ENCODE measurements at regions not wholly inside any gene's neighbourhood (a gene's known extent, or its start where the extent isn't known, plus 50 kb on each side); places are given as distances from the start of the nearest gene placed in this dataset.
A peak's percentile ranks its signal among the peaks of the same experiment; 100 is the strongest.
"Not testable (repeated sequence)": the region's sequence is repeated elsewhere in the genome, so short reads cannot be mapped to it uniquely, and the experiment has no call there.

- H3K27ac ChIP-seq = not testable (repeated sequence)
Measured at GRCh38 chr3:195669310-195669709, 51.5 kb upstream of the MUC20 start.

GRCh38 chr3:195668131-195668766, 52.5 kb upstream of the MUC20 start:
- not testable (repeated sequence) for H3K27ac ChIP-seq

DNA sequence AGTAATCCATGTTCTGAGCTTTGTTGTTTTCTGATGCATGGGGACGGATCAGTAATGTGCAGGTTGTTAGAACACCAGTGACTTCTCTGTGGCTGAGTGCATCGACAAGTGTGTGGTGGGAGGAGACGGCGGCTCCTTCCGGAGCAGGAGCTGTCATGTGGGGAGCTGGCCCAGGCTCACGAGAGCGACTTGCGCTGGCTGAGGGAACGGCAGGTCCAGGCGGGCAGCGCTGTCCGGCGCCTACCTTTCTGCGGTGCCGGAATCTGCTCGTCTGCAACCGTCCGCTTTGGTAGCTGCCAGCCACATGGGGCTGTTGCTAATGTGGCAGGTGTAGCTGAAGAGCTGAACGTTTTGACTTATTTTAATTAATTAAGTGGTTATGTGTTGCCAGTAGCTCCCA, 55.5 kb upstream of the MUC20 start:
- not testable (repeated sequence) for H3K27ac ChIP-seq

DNA sequence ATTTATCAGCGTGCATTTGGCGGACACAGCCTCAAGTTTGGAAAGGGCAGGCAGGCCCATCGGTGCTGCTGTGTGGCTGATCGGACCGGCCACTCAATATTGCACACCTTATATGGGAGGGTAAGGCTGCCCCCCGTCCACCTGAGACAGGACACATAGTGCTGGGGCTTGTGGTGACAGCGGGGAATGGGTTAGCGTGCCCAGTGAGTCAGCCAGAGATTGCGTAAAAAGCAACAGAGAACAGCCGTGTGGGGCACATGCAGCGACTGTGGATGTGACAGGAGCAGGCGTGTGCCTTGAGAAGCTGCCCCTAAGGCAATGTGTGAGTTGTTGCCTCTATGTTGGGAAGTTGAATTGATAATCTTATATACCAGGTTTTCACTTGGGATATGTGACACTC, 56.6 kb upstream of the MUC20 start:
- not testable (repeated sequence) for H3K27ac ChIP-seq

DNA sequence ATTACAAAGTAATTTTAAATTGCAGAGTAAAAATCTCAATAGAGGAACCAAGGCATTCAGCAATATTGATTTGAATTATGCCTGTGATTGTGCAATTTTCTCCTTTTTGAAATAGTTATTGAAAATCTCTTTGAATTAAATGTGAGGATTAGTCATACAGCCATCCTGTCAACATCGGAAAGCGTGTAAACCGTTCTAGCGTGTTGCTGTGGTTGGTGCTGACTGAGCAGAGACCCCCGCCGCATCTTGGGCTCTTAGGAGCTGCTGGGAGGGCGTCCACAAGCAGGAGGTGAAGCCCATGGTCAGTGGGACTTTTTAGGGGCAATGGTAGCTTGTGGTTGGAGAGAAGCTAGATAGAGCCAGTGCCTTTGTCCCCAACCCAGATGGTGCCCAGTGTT, 61.6 kb upstream of the MUC20 start:
- H3K27ac ChIP-seq = not testable (repeated sequence)

- not testable (repeated sequence) for H3K27ac ChIP-seq
Measured at GRCh38 chr3:195658381-195659135, 62.2 kb upstream of the MUC20 start.

DNA sequence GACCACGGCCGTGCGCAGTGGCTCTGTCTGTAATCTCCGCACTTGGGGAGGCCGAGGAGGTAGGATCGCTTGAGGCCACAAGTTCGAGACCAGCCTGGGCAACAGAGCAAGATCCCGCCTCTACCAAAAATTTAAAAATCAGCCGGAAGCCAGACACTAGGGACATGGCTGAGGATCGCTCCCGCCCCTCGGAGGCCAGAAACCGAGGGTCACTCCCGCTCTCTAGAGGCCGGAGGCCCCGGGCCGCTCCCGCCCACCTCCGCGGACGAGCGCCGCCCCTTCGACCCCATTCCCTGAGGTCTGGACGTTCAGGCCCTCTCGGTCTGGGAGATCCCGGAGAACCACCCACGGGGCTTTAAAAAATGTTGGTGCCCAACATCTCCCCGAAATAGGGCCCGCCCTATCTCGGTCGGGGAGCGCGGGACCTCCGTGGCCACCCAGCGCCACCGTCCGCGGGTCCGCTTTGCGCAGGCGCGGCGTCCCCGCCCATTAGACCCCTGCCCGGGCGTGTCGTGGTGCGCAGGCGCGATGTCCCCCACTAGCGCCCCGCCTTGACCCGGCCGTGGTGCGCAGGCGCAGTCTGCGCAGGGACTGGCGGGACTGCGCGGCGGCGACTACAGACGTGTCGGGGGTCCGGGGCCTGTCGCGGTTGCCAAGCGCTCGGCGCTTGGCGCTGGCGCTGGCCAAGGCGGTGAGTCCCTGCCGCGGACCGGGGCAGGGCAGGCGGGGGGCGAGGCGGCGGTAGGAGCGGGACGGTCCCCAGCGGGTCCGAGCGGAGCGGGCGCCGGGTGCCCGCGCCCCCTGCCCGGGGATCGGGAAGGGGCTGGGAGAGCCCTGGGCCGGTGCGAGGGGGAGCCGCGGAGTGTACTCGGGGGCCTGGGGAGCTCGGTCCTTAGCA, 63.1 kb upstream of the MUC20 start:
- not testable (repeated sequence) for H3K27ac ChIP-seq

GRCh38 chr3:195656091-195656490, 64.7 kb upstream of the MUC20 start:
- H3K27ac ChIP-seq = not testable (repeated sequence)

DNA sequence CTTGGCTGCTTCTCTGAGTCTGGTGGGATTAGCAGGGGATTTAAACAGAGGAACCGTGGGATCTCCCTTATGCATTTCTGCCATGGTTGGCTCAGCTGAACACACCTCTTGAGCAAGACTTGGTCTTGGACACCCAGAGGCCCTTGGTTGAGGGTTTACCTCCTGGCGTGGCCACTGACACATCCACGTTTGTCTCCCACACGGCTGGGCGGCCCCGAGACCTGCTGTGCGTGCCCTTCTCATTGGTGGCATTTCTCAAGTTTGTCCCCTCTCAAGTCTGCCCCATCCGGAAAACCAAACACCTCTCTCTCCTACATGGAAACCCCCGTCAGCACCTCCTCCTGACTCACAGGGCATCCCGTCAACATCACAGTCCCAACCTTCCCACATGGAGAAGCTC, 66.0 kb upstream of the MUC20 start:
- not testable (repeated sequence) for H3K27ac ChIP-seq

GRCh38 chr3:195654138-195654537, 66.6 kb upstream of the MUC20 start:
- H3K27ac ChIP-seq = not testable (repeated sequence)

- not testable (repeated sequence) for H3K27ac ChIP-seq
- TF ChIP-seq, protein P1, sequence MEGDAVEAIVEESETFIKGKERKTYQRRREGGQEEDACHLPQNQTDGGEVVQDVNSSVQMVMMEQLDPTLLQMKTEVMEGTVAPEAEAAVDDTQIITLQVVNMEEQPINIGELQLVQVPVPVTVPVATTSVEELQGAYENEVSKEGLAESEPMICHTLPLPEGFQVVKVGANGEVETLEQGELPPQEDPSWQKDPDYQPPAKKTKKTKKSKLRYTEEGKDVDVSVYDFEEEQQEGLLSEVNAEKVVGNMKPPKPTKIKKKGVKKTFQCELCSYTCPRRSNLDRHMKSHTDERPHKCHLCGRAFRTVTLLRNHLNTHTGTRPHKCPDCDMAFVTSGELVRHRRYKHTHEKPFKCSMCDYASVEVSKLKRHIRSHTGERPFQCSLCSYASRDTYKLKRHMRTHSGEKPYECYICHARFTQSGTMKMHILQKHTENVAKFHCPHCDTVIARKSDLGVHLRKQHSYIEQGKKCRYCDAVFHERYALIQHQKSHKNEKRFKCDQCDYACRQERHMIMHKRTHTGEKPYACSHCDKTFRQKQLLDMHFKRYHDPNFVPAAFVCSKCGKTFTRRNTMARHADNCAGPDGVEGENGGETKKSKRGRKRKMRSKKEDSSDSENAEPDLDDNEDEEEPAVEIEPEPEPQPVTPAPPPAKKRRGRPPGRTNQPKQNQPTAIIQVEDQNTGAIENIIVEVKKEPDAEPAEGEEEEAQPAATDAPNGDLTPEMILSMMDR (IDR thresholded peaks at IDR 0.05) = peak; percentile 15; the same call in 1 of the 2 replicates
Measured at GRCh38 chr3:195653641-195654040, 67.1 kb upstream of the MUC20 start.

DNA sequence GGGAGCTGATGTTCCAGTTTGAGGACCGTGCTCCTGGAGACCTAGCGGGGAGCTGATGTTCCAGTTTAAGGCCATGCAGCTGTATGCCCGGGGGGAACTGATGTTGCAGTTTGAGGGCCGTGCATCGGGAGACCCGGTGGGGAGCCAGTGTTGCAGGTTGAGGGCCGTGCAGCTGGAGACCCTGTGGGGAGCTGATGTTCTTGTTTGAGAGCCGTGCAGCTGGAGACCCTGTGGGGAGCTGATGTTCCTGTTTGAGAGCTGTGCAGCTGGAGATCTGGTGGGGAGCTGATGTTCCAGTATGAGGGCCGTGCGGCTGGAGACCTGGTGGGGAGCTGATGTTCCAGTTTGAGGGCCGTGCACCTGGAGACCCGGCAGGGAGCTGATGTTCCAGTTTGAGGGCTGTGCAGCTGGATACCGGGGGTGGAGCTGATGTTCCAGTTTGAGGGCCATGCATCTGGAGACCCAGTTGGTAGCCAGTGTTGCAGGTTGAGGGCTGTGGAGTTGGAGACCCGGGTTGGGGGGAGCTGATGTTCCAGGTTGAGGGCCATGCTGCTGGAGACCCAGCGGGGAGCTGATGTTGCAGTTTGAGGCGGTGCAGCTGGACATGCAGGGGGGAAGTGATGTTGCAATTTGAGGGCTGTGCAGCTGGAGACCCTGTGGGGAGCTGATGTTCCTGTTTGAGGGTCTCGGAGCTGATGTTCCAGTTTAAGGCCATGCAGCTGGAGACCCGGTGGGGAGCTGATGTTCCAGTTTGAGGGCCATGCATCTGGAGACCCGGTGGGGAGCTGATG, 64.4 kb upstream of the APOD start:
- H3K27ac ChIP-seq = not testable (repeated sequence)

GRCh38 chr3:195645872-195646271, 62.1 kb upstream of the APOD start:
- H3K27ac ChIP-seq = not testable (repeated sequence)

- not testable (repeated sequence) for H3K27ac ChIP-seq
Measured at GRCh38 chr3:195643245-195643644, 59.5 kb upstream of the APOD start.

- H3K27ac ChIP-seq = not testable (repeated sequence)
Measured at GRCh38 chr3:195642311-195642710, 58.6 kb upstream of the APOD start.

- not testable (repeated sequence) for H3K27ac ChIP-seq
Measured at GRCh38 chr3:195638456-195638855, 54.7 kb upstream of the APOD start.

GRCh38 chr3:195637473-195638233, 53.9 kb upstream of the APOD start:
- not testable (repeated sequence) for H3K27ac ChIP-seq

DNA sequence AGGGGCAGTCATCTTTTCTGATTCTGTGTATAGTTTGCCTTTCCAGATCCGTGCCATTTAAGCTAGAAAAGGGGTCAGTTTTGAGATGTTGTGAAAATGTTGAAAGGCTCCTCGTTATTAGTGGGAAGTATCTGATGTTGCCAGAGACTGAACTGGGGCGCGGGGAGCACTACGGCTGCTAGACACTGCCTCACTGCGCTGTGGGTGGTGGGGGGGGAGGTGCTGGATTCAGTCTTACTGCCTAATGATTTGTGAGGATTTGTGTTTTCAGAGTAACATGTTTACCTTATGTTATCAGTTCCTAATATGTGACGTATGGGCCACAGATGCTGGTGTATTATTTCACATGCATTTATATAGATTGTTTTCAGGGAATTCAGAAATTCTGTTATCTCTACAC, 53.3 kb upstream of the APOD start:
- H3K27ac ChIP-seq = not testable (repeated sequence)

DNA sequence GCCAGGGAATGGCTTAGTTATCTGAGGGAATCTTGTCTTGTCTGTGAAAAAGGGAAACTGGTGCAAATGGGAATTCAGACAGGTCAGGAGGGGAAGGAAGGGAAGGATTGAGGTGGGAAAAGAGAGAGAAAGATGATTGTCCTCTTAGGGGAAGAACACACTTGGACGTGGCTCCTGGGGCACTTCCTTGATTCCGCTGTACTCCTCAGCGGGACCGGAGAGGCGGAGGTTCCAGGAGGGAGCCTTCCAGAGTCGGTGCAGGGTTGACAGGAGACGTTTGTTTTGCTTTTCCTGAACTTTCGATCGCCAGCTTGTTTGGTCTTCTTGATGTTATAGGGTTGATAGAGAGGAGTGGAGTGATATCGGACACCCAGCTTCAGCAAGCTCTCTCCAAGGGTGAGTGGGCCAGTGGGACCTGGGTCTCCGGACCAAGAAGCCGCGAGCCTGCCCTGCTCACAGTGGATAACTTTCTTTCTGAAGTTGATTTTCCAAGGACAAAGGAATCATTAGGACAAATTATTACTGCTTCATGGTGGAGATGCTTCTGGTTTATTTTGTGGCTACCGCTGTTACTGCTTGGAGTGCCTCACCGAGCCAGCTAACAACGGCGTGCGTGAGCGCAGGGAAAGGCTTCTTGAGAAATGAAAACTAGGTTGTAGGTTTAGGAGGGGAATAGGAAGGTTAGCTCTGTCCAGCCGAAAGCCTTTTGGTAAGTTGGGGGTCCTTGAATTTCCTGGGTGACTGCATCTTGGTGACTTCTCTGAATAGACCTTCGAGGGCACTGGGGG, 52.4 kb upstream of the APOD start:
- not testable (repeated sequence) for H3K27ac ChIP-seq
